B cell (primary cell): ENCODE measurements at regions not wholly inside any gene's neighbourhood (a gene's known extent, or its start where the extent isn't known, plus 50 kb on each side); places are given as distances from the start of the nearest gene placed in this dataset.

Source experiments
- CTCF ChIP-seq: fragments of 200-600 bp; IDR thresholded peaks from one replicate; pipeline ENCODE4 v1.8.0; 2022; ENCODE audit warnings: antibody characterized with exemption, mild to moderate bottlenecking
- EZH2 ChIP-seq: IDR thresholded peaks from 2 replicates; pipeline ENCODE4 v1.6.1; 2012; ENCODE audit warnings: borderline replicate concordance, low read depth, mild to moderate bottlenecking, moderate library complexity, low read length; ENCODE audit not compliant: insufficient read depth, poor library complexity, severe bottlenecking

- TF ChIP-seq CTCF (no peak), EZH2 (no peak)
These were observed 154.8 kb upstream of the KCNQ5 start for GRCh38 chr6:72466971-72467566.
